ENCODE measurements at regions not wholly inside any gene's neighbourhood (a gene's known extent, or its start where the extent isn't known, plus 50 kb on each side); places are given as distances from the start of the nearest gene placed in this dataset.

DNA sequence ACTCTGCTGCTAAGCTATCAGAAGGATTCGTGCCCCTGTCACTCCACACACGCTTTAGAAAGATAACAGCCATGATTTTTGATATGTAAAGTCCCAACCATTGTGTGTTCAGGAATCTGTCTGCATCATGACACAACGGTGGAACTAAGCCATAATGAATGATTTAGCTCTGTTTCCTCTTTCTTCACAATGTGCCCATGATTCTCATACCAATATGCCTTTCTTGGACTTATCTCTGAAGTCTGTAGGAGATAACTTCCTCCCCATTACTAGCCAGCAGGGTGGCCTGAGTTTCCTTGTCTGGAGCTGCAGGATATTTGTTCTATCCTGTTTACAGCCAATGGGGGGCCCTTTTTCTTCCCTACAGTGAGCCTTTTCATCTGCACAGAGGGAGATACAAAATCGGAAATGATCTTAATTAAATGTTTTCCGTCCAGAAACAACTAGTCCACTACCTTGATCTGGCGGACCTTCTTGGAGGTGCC lies 511.7 kb downstream of the USP25 start:
- TF ChIP-seq, protein P1, sequence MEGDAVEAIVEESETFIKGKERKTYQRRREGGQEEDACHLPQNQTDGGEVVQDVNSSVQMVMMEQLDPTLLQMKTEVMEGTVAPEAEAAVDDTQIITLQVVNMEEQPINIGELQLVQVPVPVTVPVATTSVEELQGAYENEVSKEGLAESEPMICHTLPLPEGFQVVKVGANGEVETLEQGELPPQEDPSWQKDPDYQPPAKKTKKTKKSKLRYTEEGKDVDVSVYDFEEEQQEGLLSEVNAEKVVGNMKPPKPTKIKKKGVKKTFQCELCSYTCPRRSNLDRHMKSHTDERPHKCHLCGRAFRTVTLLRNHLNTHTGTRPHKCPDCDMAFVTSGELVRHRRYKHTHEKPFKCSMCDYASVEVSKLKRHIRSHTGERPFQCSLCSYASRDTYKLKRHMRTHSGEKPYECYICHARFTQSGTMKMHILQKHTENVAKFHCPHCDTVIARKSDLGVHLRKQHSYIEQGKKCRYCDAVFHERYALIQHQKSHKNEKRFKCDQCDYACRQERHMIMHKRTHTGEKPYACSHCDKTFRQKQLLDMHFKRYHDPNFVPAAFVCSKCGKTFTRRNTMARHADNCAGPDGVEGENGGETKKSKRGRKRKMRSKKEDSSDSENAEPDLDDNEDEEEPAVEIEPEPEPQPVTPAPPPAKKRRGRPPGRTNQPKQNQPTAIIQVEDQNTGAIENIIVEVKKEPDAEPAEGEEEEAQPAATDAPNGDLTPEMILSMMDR (IDR thresholded peaks at IDR 0.05) = no peak
- no peak for TF ChIP-seq POLR2A (IDR thresholded peaks at IDR 0.05)
